ENCODE measurements at regions not wholly inside any gene's neighbourhood (a gene's known extent, or its start where the extent isn't known, plus 50 kb on each side); places are given as distances from the start of the nearest gene placed in this dataset.

- DNase-seq = no peak
Observed at GRCh38 chr6:159099276-159099675, 54.5 kb upstream of the TAGAP start.

GRCh38 chr6:159098636-159099106, 53.9 kb upstream of the TAGAP start:
- DNase-seq = no peak

- no peak for DNase-seq
Observed at GRCh38 chr6:159097256-159097655, 52.5 kb upstream of the TAGAP start.

- DNase-seq = no peak
Observed at GRCh38 chr6:159095616-159096015, 50.8 kb upstream of the TAGAP start.

GRCh38 chr6:159094444-159095252, 49.9 kb upstream of the TAGAP start:
- DNase-seq = no peak

Measured in GDM1 (cell line).